ENCODE measurements at regions not wholly inside any gene's neighbourhood (a gene's known extent, or its start where the extent isn't known, plus 50 kb on each side); places are given as distances from the start of the nearest gene placed in this dataset.
"Not testable (repeated sequence)": the region's sequence is repeated elsewhere in the genome, so short reads cannot be mapped to it uniquely, and the experiment has no call there.

GRCh38 chr12:114119316-114119715 lies 153.2 kb upstream of the RBM19 start:
- no peak for DNase-seq

- DNase-seq = peak; percentile 83
These were observed 130.3 kb upstream of the RBM19 start for GRCh38 chr12:114096461-114096860.

DNA sequence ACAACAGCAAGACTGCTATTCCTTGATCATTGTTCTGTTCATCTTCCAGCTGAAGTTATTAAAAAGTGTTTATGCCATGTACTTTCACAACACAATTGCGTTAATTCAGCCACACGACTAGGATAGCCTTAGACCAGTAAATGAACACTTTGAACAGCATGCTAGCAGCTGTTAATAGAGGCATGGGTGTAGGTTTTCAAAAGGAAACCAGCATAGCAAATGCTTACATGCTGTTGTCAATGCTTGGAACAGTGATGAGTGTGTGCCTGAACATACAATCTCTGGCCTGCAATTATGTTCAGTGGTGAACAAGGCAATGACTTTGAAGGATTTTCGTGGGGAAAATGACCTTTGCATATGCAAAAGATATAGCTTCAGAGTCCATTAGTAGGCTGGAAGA lies 127.4 kb upstream of the RBM19 start:
- DNase-seq = no peak

GRCh38 chr12:114092981-114093380 lies 126.9 kb upstream of the RBM19 start:
- DNase-seq = no peak

DNA sequence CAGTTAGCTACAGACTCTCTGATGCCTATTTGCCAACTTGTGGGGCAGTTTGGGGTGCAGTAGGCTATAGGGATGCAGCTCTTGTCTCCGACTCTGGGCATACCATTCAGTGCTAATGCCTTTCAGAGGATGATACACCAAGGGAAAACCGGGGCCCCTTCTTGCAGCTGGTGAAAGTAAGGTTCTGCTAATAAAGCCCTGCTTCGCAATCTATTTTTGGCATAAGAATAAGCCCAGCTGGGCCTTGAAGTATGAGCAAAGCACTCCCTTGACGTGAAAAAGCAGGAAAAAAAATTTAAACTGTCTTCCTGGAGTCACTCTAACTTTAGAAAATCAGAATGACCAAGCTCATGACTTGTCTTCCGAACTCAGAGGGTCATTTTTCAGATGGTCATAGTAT lies 124.1 kb upstream of the RBM19 start:
- no peak for DNase-seq

DNA sequence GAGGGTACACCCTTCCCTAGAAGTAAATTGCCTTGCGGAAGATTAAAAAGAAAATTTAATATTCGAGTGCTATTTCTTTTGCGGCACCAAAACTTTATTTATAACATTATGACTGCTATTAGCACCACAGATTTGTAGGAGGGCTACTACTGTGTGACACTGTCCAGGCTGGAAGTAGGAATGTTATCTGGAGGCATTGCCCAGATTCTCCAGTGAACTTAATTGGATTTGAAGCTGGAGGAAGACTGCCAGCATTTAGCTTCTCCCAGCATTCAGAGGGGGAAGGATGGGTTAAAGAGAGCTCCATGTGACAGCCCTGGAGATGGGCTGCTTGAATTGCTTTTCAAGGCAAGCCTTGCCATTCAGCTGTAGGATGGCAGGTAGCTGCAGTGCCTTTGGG lies 107.0 kb upstream of the RBM19 start:
- no peak for DNase-seq

GRCh38 chr12:114069507-114069906 lies 103.4 kb upstream of the RBM19 start:
- no peak for DNase-seq

DNA sequence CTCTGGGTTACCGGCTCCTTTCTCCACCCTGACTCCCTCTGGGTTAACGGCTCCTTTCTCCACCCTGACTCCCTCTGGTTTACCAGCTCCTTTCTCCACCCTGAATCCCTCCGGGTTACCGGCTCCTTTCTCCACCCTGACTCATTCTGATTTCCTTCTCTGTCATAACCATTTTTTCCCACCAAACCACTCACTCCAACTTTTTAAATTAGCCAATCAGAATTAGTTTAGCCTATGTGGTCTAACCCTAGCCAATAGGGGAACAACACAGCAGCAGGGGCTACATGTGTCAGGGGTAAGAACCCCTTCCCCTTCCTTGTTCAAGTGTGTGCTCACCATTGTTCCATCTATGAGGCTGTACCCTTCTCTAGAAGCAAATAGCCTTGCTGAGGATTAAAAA lies 98.4 kb upstream of the RBM19 start:
- no peak for DNase-seq

DNA sequence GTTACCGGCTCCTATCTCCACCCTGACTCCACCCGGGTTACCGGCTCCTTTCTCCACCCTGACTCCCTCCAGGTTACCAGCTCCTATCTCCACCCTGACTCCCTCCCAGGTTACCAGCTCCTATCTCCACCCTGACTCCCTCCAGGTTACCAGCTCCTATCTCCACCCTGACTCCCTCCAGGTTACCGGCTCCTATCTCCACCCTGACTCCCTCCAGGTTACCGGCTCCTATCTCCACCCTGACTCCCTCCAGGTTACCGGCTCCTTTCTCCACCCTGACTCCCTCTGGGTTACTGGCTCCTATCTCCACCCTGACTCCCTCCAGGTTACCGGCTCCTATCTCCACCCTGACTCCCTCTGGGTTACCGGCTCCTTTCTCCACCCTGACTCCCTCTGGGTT lies 97.9 kb upstream of the RBM19 start:
- DNase-seq = not testable (repeated sequence)

DNA sequence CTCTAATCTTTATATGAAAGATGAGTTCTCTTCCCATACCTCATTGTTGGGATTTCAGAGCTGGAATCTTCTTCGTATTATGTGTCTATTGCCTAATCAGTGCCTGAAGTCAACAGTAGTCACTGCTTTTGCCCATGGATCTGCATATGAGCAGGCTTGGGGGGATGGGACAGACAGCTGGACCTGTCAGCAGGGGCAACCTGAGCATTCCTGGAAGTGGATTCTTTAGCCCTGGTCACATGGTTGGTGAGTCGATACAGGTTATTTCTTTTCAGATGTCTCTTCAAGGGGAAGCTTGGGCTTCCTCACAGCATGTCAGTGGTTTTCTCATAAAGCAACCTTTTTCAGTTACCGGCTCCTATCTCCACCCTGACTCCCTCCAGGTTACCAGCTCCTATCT lies 97.3 kb upstream of the RBM19 start:
- no peak for DNase-seq

DNA sequence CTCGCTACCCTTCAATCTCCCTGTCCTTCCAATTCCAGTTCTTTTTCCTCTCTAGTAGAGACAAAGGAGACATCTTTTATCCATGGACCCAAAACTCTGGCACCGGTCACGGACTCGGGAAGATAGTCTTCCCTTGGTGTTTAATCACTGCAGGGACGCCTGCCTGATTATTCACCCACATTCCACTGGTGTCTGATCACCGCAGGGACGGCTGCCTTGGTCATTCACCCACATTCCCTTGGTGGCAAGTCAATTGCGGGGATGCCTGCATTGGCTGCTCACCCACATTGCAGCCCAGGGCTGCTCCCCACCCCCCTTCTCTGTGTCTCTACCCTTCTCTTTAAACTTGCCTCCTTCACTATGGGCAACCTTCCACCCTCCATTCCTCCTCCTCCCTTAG lies 90.2 kb upstream of the RBM19 start:
- peak; percentile 49 for DNase-seq

- DNase-seq = no peak
These were observed 88.9 kb upstream of the RBM19 start for GRCh38 chr12:114054982-114055381.

DNA sequence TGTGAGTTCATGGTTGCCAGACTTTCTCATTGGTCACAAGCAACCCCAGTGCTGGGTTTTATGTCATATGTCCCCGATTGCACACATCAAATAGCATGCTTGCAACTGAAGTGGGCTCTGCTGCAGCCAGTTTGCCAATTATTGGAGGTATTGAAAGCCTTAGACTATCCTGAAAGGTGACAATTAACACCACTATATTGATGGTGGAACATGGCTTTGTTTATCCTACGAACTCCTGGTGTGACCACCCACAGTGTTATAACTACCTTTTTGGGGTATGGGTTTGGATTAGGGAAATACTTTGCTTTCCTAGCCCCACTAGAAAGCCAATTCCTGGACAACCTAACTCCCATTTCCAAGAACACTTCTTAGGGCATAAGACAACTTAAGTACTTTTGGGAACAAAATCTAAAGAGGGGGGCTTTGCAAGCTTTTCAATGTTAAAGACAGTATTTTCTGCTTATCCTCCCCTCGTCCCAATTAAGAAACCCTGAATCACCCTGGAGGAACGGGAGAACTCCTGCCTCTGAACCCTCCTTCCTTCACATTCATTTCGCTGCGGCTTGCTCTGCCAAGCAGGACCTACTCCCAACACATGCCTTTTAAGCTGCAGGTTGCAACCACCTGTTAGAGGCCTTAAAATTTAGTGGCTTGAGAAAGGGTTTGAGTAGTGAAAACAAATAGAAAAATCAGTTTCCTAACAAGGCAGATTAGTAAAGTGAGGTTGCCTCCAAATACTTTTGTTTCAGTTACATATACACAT lies 80.3 kb upstream of the RBM19 start:
- no peak for DNase-seq

- DNase-seq = no peak
These were observed 79.2 kb upstream of the RBM19 start for GRCh38 chr12:114045349-114045748.

- DNase-seq = no peak
These were observed 75.5 kb upstream of the RBM19 start for GRCh38 chr12:114041590-114041989.

DNA sequence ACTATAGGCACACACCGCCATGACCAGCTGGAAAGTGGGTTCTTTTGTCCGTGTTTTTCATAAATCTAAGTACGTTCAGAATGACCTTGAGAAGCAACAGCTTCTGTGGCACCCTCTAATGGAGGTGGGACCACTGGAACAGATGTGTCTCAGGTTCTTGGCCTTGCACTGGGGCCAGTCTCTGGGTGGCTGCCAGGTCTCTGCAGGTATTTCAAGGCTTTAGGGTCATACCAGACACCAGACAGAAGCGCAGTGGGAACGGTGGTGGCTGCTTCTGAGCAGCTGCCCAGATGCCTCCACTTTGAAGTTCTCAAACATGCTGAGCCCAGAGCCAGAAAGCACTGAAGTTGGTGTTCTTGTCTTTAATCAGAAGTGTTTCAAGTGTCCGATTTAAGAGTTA lies 75.0 kb upstream of the RBM19 start:
- no peak for DNase-seq

DNA sequence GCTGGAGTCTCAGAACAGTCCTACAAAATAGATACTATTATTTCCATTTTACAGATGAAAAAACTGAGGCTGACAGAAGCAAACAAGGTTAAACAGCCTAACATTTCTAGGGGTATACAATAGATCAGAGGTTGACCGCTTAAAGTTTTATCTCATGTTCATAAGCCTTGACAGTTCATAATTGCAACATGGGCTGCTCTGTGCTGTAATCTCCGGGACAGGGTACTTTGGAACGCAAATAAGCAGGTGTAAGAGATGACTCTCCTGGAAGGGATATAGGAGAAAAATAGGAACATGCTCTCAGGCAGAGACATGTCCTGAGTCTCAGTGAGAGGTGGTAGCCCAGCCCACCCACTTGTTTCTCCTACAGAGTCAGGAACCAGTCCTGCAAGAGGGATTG lies 72.8 kb upstream of the RBM19 start:
- no peak for DNase-seq

- no peak for DNase-seq
These were observed 66.7 kb upstream of the RBM19 start for GRCh38 chr12:114032801-114033200.

- no peak for DNase-seq
These were observed 64.3 kb upstream of the RBM19 start for GRCh38 chr12:114030451-114030850.

DNA sequence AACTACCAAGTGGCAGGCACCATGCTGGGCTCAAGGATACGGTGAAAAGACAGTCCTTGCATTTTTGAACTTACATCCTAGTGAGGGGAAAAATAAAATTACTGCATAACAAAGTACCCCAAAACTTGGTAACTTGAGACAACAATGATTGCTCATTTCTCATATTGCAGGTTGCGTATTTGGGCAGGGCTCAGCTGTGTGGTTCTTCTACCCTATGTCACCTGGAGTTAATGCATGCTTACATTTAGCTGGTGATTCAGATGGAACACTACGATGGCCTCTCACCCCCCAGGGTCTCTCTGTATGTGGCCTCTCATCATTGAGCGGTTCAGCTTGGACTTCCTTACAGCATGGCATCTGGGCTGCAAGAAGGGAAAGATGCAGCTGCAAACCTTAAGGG lies 60.7 kb upstream of the RBM19 start:
- DNase-seq = no peak

DNA sequence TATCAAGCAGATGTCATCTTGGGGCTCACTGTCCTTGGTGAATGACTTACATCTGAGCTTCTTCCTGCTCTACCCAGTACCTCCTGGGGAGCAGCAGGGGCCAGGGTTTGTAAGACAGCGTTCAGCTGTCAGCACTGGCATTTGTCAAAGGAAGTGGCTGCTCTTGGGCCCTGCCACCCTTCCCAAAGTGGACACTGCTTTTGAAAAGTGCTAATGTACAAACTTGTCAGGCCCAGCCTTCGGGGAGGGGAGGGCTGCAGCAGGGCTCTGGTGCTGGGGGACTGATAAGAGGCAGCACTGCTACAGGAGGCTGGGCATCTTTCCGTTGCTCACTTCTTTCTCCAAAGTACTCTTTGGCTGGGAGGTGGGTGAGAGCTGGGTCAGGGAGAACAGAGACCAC lies 59.8 kb upstream of the RBM19 start:
- no peak for DNase-seq

DNA sequence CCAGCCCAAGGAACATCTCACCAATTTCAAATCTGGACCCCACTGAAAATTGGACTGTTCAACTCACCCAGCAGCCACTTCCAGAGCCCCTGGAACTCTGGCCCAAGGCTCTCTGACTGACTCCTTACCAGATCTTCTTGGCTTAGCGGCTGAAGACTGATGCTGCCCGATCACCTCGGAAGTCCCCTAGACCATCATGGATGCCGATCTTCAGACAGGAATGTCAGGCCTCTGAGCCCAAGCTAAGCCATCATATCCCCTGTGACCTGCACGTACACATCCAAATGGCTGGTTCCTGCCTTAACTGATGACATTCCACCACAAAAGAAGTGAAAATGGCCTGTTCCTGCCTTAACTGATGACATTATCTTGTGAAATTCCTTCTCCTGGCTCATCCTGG lies 56.0 kb upstream of the RBM19 start:
- not testable (repeated sequence) for DNase-seq

- no peak for DNase-seq
These were observed 52.5 kb upstream of the RBM19 start for GRCh38 chr12:114018669-114019068.
